HEK293T (cell line): ENCODE measurements at regions not wholly inside any gene's neighbourhood (a gene's known extent, or its start where the extent isn't known, plus 50 kb on each side); places are given as distances from the start of the nearest gene placed in this dataset.
"Not testable (repeated sequence)": the region's sequence is repeated elsewhere in the genome, so short reads cannot be mapped to it uniquely, and the experiment has no call there.

ENCODE experiments used
- CTCF ChIA-PET: fragments of 350-600 bp; formaldehyde crosslinking; extraction: SDS; loops from one replicate; lab custom pipeline; 2021; ENCODE audit warnings: antibody characterized with exemption, inconsistent platforms; lab: Yijun Ruan, JAX
- POLR2A ChIA-PET: fragments of 350-600 bp; formaldehyde crosslinking; extraction: SDS; loops from one replicate; lab custom pipeline; 2020; ENCODE audit warnings: antibody characterized with exemption, inconsistent platforms; lab: Yijun Ruan, JAX
- DNase-seq: peaks from one replicate; pipeline ENCODE4 v3.0.0; 2012; ENCODE audit warnings: mixed read lengths; ENCODE audit errors: extremely low spot score
- ARNT ChIP-seq: fragments of 450-650 bp; IDR thresholded peaks from 2 replicates; pipeline ENCODE4 v1.6.1; 2017; ENCODE audit warnings: mild to moderate bottlenecking
- BHLHE40 ChIP-seq: fragments of 450-650 bp; IDR thresholded peaks from 2 replicates; pipeline ENCODE4 v1.6.1; 2016; ENCODE audit warnings: mild to moderate bottlenecking, moderate library complexity, borderline replicate concordance
- CTBP1 ChIP-seq: fragments of 450-650 bp; IDR thresholded peaks from 2 replicates; pipeline ENCODE4 v1.6.1; 2016; ENCODE audit warnings: borderline replicate concordance
- ELF4 ChIP-seq: fragments of 450-650 bp; IDR thresholded peaks from 2 replicates; pipeline ENCODE4 v1.6.1; 2017; ENCODE audit warnings: antibody characterized with exemption
- FOXA1 ChIP-seq: fragments of 450-650 bp; IDR thresholded peaks from 2 replicates; pipeline ENCODE4 v1.6.1; 2016; ENCODE audit warnings: mild to moderate bottlenecking
- FOXK2 ChIP-seq: fragments of 450-650 bp; IDR thresholded peaks from 2 replicates; pipeline ENCODE4 v1.6.1; 2016; ENCODE audit warnings: mild to moderate bottlenecking
- FOXM1 ChIP-seq: fragments of 450-650 bp; IDR thresholded peaks from 2 replicates; pipeline ENCODE4 v1.6.1; 2017; ENCODE audit warnings: mild to moderate bottlenecking, borderline replicate concordance
- HDGF ChIP-seq: fragments of 450-650 bp; IDR thresholded peaks from 2 replicates; pipeline ENCODE4 v1.6.1; 2017; ENCODE audit warnings: antibody characterized with exemption, borderline replicate concordance
- L3MBTL2 ChIP-seq: fragments of 450-650 bp; conservative IDR thresholded peaks from 2 replicates; pipeline ENCODE4 v1.6.1; 2016; ENCODE audit warnings: mild to moderate bottlenecking
- LEF1 ChIP-seq: fragments of 450-650 bp; IDR thresholded peaks from 2 replicates; pipeline ENCODE4 v1.6.1; 2017; ENCODE audit warnings: mild to moderate bottlenecking, borderline replicate concordance
- NFRKB ChIP-seq: fragments of 450-650 bp; IDR thresholded peaks from 2 replicates; pipeline ENCODE4 v1.6.1; 2016; ENCODE audit warnings: mild to moderate bottlenecking, moderate library complexity
- PKNOX1 ChIP-seq: fragments of 450-650 bp; IDR thresholded peaks from 2 replicates; pipeline ENCODE4 v1.6.1; 2016
- SP1 ChIP-seq: fragments of 450-650 bp; IDR thresholded peaks from 2 replicates; pipeline ENCODE4 v1.6.1; 2017
- SUZ12 ChIP-seq: fragments of 450-650 bp; IDR thresholded peaks from 2 replicates; pipeline ENCODE4 v1.6.1; 2016; ENCODE audit warnings: mild to moderate bottlenecking
- TARDBP ChIP-seq: fragments of 450-650 bp; IDR thresholded peaks from 2 replicates; pipeline ENCODE4 v1.6.1; 2016
- ZNF384 ChIP-seq: fragments of 450-650 bp; IDR thresholded peaks from 2 replicates; pipeline ENCODE4 v1.6.1; 2016

- ChIA-PET CTCF (no interaction called here), POLR2A (no interaction called here)
- no peak for DNase-seq
- TF ChIP-seq FOXM1 (no peak), SP1 (no peak), SUZ12 (no peak), ARNT (no peak), NFRKB (no peak), FOXA1 (no peak), HDGF (no peak), TARDBP (no peak), FOXK2 (no peak)
Observed at GRCh38 chr6:115873901-115874300, 186.8 kb downstream of the FRK start.

GRCh38 chr6:115870464-115870863 is 190.2 kb downstream of the FRK start:
- DNase-seq, result no peak
- no peak for TF ChIP-seq ZNF384
- TF ChIP-seq FOXA1, result no peak
- no peak for TF ChIP-seq SP1
- TF ChIP-seq FOXM1, result no peak
- no peak for TF ChIP-seq CTBP1
- TF ChIP-seq FOXK2, result no peak
- TF ChIP-seq ELF4, result no peak
- no peak for TF ChIP-seq SUZ12
- TF ChIP-seq NFRKB, result no peak
- TF ChIP-seq TARDBP, result no peak
- ChIA-PET CTCF (no interaction called here), POLR2A (no interaction called here)

- POLR2A ChIA-PET, result no interaction called here
- CTCF ChIA-PET, result no interaction called here
- TF ChIP-seq ARNT (no peak), L3MBTL2 (no peak), ELF4 (no peak), FOXA1 (no peak), SP1 (no peak), SUZ12 (no peak), LEF1 (no peak), CTBP1 (no peak), NFRKB (no peak), FOXM1 (no peak), HDGF (no peak), FOXK2 (no peak)
- DNase-seq, result no peak
Observed at GRCh38 chr6:115865914-115866313, 194.8 kb downstream of the FRK start.

GRCh38 chr6:115863211-115863610 is 197.5 kb downstream of the FRK start:
- ChIA-PET POLR2A (interaction anchor here (0.7 kb wide), 1 partner anchor 221 kb away, joined by 3 read pairs; no protein-coding TSS in a partner anchor), CTCF (no interaction called here)
- no peak for TF ChIP-seq SP1
- no peak for TF ChIP-seq CTBP1
- no peak for TF ChIP-seq FOXA1
- no peak for TF ChIP-seq SUZ12
- TF ChIP-seq LEF1, result no peak
- TF ChIP-seq ELF4, result no peak
- DNase-seq, result no peak

GRCh38 chr6:115861658-115862057 is 199.0 kb downstream of the FRK start:
- CTCF ChIA-PET, result not testable (repeated sequence)

GRCh38 chr6:115859577-115859976 is 201.1 kb downstream of the FRK start:
- DNase-seq, CTCF ChIA-PET, POLR2A ChIA-PET: not testable (repeated sequence)

More at GRCh38 chr6:115861658-115862057, 199.0 kb downstream of the FRK start:
- POLR2A ChIA-PET, DNase-seq: not testable (repeated sequence)

GRCh38 chr6:115854866-115855665 is 205.6 kb downstream of the FRK start:
- CTCF ChIA-PET, result no interaction called here
- DNase-seq, result no peak
- TF ChIP-seq FOXM1 (no peak), ZNF384 (no peak), NFRKB (no peak), HDGF (no peak), FOXA1 (no peak), SP1 (no peak), BHLHE40 (no peak), PKNOX1 (no peak), FOXK2 (no peak), L3MBTL2 (no peak)
- POLR2A ChIA-PET, result no interaction called here

- DNase-seq, result no peak
- CTCF ChIA-PET, result no interaction called here
- TF ChIP-seq BHLHE40, result no peak
- TF ChIP-seq ELF4, result no peak
- POLR2A ChIA-PET, result no interaction called here
Observed at GRCh38 chr6:115847671-115848070, 213.0 kb downstream of the FRK start.

GRCh38 chr6:115843945-115844344 is 216.7 kb downstream of the FRK start:
- no peak for TF ChIP-seq ZNF384
- no peak for TF ChIP-seq NFRKB
- TF ChIP-seq FOXA1, result no peak
- TF ChIP-seq CTBP1, result no peak
- TF ChIP-seq L3MBTL2, result no peak
- ChIA-PET CTCF (no interaction called here), POLR2A (no interaction called here)
- no peak for DNase-seq
